ENCODE measurements at regions not wholly inside any gene's neighbourhood (a gene's known extent, or its start where the extent isn't known, plus 50 kb on each side); places are given as distances from the start of the nearest gene placed in this dataset.

DNA sequence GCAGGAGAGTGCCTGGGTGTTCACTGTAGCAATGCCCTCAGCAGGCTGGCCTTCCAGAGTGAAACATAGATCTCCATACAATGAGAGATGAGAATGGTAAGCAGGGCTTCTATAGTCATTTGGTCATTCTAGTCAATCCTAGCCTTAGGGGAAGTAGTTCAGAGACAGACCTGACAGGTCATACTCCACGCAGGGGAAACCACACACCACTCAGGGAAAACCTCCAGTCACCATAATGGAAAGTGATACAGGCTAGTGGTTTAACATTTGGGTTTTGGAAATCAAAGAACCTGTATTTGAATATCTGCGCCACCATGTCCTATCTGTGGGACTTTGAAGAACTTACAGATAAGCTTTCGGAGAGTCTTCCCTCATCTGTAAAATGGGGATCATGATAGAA is 425.7 kb upstream of the PPP2R3A start:
- Histone ChIP-seq H3K9me3 (ENCODE audit: control insufficient read depth in 4 of 4, low read length in 3 of 4) (no peaks in the 10 kb centered on the region), H3K36me3 (ENCODE audit: control insufficient read depth in 4 of 4, insufficient read depth in 3 of 4, low read depth in 1 of 4, low read length in 3 of 4) (no peaks in the 10 kb centered on the region), H3K9ac (ENCODE audit: low read depth in 1 of 2, low read length in 2 of 2) (no peak overlapping the region), H3K27ac (ENCODE audit: low read depth in 1 of 2, low read length in 2 of 2) (no peak overlapping the region), H3K4me3 (ENCODE audit: low read depth in 1 of 3, low read length in 3 of 3) (no peak overlapping the region), H3K27me3 (ENCODE audit: control insufficient read depth in 4 of 4, insufficient read depth in 4 of 4, low read length in 3 of 4) (no peaks in the 10 kb centered on the region), H3K4me1 (ENCODE audit: control insufficient read depth in 4 of 4, insufficient read depth in 4 of 4, low read length in 3 of 4) (no peaks in the 10 kb centered on the region)
- WGBS, result 77% methylated on average over 3 of the region's 3 CpGs
- DNase-seq (ENCODE audit: low spot score), result no peak
- no peak for TF ChIP-seq CTCF (IDR thresholded peaks at IDR 0.05; ENCODE audit: low read depth, low read length, missing input control)
- no peak for TF ChIP-seq HNF4G (IDR thresholded peaks at IDR 0.05)
- TF ChIP-seq, protein P1, sequence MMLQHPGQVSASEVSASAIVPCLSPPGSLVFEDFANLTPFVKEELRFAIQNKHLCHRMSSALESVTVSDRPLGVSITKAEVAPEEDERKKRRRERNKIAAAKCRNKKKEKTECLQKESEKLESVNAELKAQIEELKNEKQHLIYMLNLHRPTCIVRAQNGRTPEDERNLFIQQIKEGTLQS (IDR thresholded peaks at IDR 0.05), result no peak
- no peak for TF ChIP-seq MAX (IDR thresholded peaks at IDR 0.05)
- no peak for TF ChIP-seq RAD21 (IDR thresholded peaks at IDR 0.05)
- no peak for TF ChIP-seq JUND (IDR thresholded peaks at IDR 0.05)
- TF ChIP-seq TAF1 (conservative IDR thresholded peaks at IDR 0.05), result no peak
- TF ChIP-seq RXRA (IDR thresholded peaks at IDR 0.05), result no peak
- TF ChIP-seq SP1 (IDR thresholded peaks at IDR 0.05), result no peak
- no peak for TF ChIP-seq YY1 (IDR thresholded peaks at IDR 0.05)
- no peak for TF ChIP-seq FOXA1 (IDR thresholded peaks at IDR 0.05)
- no peak for TF ChIP-seq EGR1 (IDR thresholded peaks at IDR 0.05; ENCODE audit: low read depth in 2 of 2)
- no peak for TF ChIP-seq FOXA2 (IDR thresholded peaks at IDR 0.05)
- TF ChIP-seq ZBTB33 (IDR thresholded peaks at IDR 0.05), result no peak
- TF ChIP-seq GABPA (IDR thresholded peaks at IDR 0.05 in 1 of 2, conservative IDR thresholded peaks at IDR 0.05 in 1 of 2), result no peak
- no peak for TF ChIP-seq HNF4A (conservative IDR thresholded peaks at IDR 0.05)
- TF ChIP-seq NR2F2 (IDR thresholded peaks at IDR 0.05), result no peak
- no peak for TF ChIP-seq REST (IDR thresholded peaks at IDR 0.05)

Data from liver (tissue), 8 donors.